K562 (cell line): ENCODE measurements at regions not wholly inside any gene's neighbourhood (a gene's known extent, or its start where the extent isn't known, plus 50 kb on each side); places are given as distances from the start of the nearest gene placed in this dataset.

Experiments
- ATAC-seq: fragments of 200-7000 bp; cut with Tn5 transposase; 3 replicates; pipeline ENCODE4 v1.9.1; 2020; ENCODE audit warnings: moderate library complexity
- BruUV-seq: library from RNA; stranded (reverse); fragments of 400-500 nt; replicated peaks from 2 replicates; lab custom pipeline; 2021; lab: Mats Ljungman, UMichigan
- CTCF ChIA-PET: fragments of 300-600 bp; formaldehyde crosslinking; extraction: SDS; loops from one replicate; lab custom pipeline; 2021; ENCODE audit warnings: low intra/inter-chr PET ratio; lab: Yijun Ruan, JAX
- POLR2A ChIA-PET: fragments of 300-600, 350-650 bp; sonication (Branson Sonifier 250); formaldehyde crosslinking; extraction: SDS; loops from one replicate; lab custom pipeline; 2021; ENCODE audit warnings: antibody characterized with exemption, inconsistent platforms; lab: Yijun Ruan, JAX
- DNase-seq, 4 experiments: peaks; one replicate each; pipeline versions ENCODE4 v3.0.0 to v3.0.0-alpha.2; 2011 to 2018; ENCODE audit warnings: low spot score in 3 of 4, mixed read lengths in 3 of 4; ENCODE audit errors: extremely low read depth in 1 of 4
- FAIRE-seq: peaks from 2 replicates; lab custom pipeline; 2011; peaks lifted over from hg19 to GRCh38; lab: Jason Lieb, UNC
- H2AFZ ChIP-seq: 2 replicates; pipeline ENCODE4 v1.6.0; 2011; ENCODE audit warnings: low read depth, low read length, control low read depth, inconsistent platforms
- H3K27ac ChIP-seq: fragments of 200-600 bp; 3 replicates; pipeline ENCODE4 v1.8.0; 2011; ENCODE audit warnings: low read depth, mild to moderate bottlenecking, control low read depth, inconsistent platforms, low read length, moderate library complexity, mixed read lengths; ENCODE audit errors: extremely low read depth
- H3K27me3 ChIP-seq, 2 experiments: fragments of 300-600 bp in 1 of 2; 2 replicates in 1 of 2; 3 replicates in 1 of 2; pipeline versions ENCODE4 v1.6.0 to v1.8.0; 2011; ENCODE audit warnings: inconsistent platforms in 2 of 2, low read length in 2 of 2, mild to moderate bottlenecking in 1 of 2, mixed read lengths in 1 of 2, moderate library complexity in 1 of 2; ENCODE audit not compliant: control insufficient read depth in 2 of 2, insufficient read depth in 2 of 2
- H3K36me3 ChIP-seq: fragments of 300-600 bp; 3 replicates; pipeline ENCODE4 v1.8.0; 2011; ENCODE audit warnings: mild to moderate bottlenecking, low read length, inconsistent platforms; ENCODE audit not compliant: control insufficient read depth, insufficient read depth
- H3K4me1 ChIP-seq, 2 experiments: fragments of 200-600 bp in 1 of 2; replicated peaks in 1 of 2; 2 replicates in 1 of 2; 3 replicates in 1 of 2; pipeline versions ENCODE4 v1.5.1 to v1.8.0; 2011; ENCODE audit warnings: inconsistent platforms in 2 of 2, low read length in 2 of 2, mild to moderate bottlenecking in 1 of 2, mixed read lengths in 1 of 2, moderate library complexity in 1 of 2; ENCODE audit not compliant: control insufficient read depth in 2 of 2, insufficient read depth in 2 of 2
- H3K4me2 ChIP-seq: 2 replicates; pipeline ENCODE4 v1.6.1; 2011; ENCODE audit warnings: low read length, control low read depth, inconsistent platforms, mixed read lengths; ENCODE audit not compliant: insufficient read depth
- H3K4me3 ChIP-seq: fragments of 200-600 bp; sonication (generic), shearing (Covaris generic); 2 replicates; pipeline ENCODE4 v1.5.1; 2016; ENCODE audit warnings: control low read depth, inconsistent platforms
- H3K79me2 ChIP-seq: fragments of 200-600 bp; 3 replicates; pipeline ENCODE4 v1.8.0; 2011; ENCODE audit warnings: low read length, inconsistent platforms; ENCODE audit not compliant: control insufficient read depth, insufficient read depth
- H3K9ac ChIP-seq, 2 experiments: 2 replicates each; pipeline versions ENCODE4 v1.6.0 to v1.6.1; 2011; ENCODE audit warnings: low read depth in 2 of 2, low read length in 2 of 2, control low read depth in 1 of 2, inconsistent platforms in 1 of 2, mild to moderate bottlenecking in 1 of 2, mixed read lengths in 1 of 2; ENCODE audit not compliant: insufficient read depth in 1 of 2
- H3K9me1 ChIP-seq: one replicate; pipeline ENCODE4 v1.6.0; 2011; ENCODE audit warnings: inconsistent platforms, mild to moderate bottlenecking, low read length, moderate library complexity; ENCODE audit not compliant: control insufficient read depth, insufficient read depth
- H3K9me3 ChIP-seq: replicated peaks from 2 replicates; pipeline ENCODE4 v1.5.1; 2011; ENCODE audit warnings: low read depth, low read length, inconsistent platforms; ENCODE audit not compliant: control insufficient read depth, insufficient read depth
- H4K20me1 ChIP-seq: replicated peaks from 2 replicates; pipeline ENCODE4 v1.6.1; 2011; ENCODE audit warnings: low read length, inconsistent platforms, mixed read lengths; ENCODE audit not compliant: control insufficient read depth, insufficient read depth
- ELF1 ChIP-seq: fragments of 200-800 bp; sonication (Bioruptor generic); IDR thresholded peaks from 2 replicates; pipeline ENCODE4 v1.6.1; 2016; ENCODE audit warnings: missing genetic modification characterization, missing compliant biosample characterization
- GABPA ChIP-seq: fragments of 200-800 bp; sonication (Bioruptor generic); conservative IDR thresholded peaks from 2 replicates; pipeline ENCODE4 v1.6.1; 2016; ENCODE audit warnings: low read depth, missing genetic modification characterization, missing compliant biosample characterization
- HDGF ChIP-seq: fragments of 450-650 bp; IDR thresholded peaks from 2 replicates; pipeline ENCODE4 v1.6.1; 2016
- MTA3 ChIP-seq: fragments of 450-650 bp; formaldehyde crosslinking; IDR thresholded peaks from 2 replicates; pipeline ENCODE4 v1.6.1; 2017; ENCODE audit warnings: mild to moderate bottlenecking, borderline replicate concordance
- NFE2 ChIP-seq: IDR thresholded peaks from 2 replicates; pipeline ENCODE4 v1.6.1; 2014; ENCODE audit warnings: antibody characterized with exemption, low read depth
- XRCC5 ChIP-seq: fragments of 200-400 bp; formaldehyde crosslinking; IDR thresholded peaks from 2 replicates; pipeline ENCODE4 v1.6.1; 2017; ENCODE audit warnings: low read depth, mild to moderate bottlenecking, low read length
- ZNF253 ChIP-seq: fragments of 250-450 bp; sonication (Bioruptor Pico); conservative IDR thresholded peaks from 2 replicates; pipeline ENCODE4 v1.6.1; 2021; ENCODE audit warnings: mild to moderate bottlenecking
- WGBS: fragments of 100-300 bp; shearing (Covaris generic); methylation state at CpG from one replicate; pipeline ENCODE4 v1.1.6; 2016; ENCODE audit warnings: low coverage, mixed read lengths; ENCODE audit not compliant: insufficient coverage; ENCODE audit errors: missing lambda C conversion rate; 5-methylcytosine and 5-hydroxymethylcytosine counted together
- in situ Hi-C: fragments of 300-500 bp; cut with MboI; formaldehyde crosslinking; loops from 4 replicates; pipeline ENCODE4 v1.15.0; 2018; ENCODE audit warnings: inconsistent platforms, mixed read lengths
- intact Hi-C: fragments of 100-400 bp; cut with micrococcal nuclease; formaldehyde crosslinking; loops from 2 replicates; pipeline ENCODE4 v1.14.2; 2022
- TF ChIP-seq, protein P1 (sequence below): fragments of 200-600 bp; sonication (generic); IDR thresholded peaks from one replicate; pipeline ENCODE4 v1.6.1; 2012; ENCODE audit warnings: mild to moderate bottlenecking, low read depth, low read length, inconsistent platforms
- TF ChIP-seq, protein P2 (sequence below): IDR thresholded peaks from 2 replicates; pipeline ENCODE4 v1.6.1; 2011; ENCODE audit not compliant: insufficient read length; ENCODE audit errors: extremely low read depth
- TF ChIP-seq, protein P3 (sequence below): fragments of 450-650 bp; formaldehyde crosslinking; IDR thresholded peaks from 2 replicates; pipeline ENCODE4 v1.4.0; 2020; ENCODE audit warnings: mild to moderate bottlenecking, mixed read lengths

DNA sequence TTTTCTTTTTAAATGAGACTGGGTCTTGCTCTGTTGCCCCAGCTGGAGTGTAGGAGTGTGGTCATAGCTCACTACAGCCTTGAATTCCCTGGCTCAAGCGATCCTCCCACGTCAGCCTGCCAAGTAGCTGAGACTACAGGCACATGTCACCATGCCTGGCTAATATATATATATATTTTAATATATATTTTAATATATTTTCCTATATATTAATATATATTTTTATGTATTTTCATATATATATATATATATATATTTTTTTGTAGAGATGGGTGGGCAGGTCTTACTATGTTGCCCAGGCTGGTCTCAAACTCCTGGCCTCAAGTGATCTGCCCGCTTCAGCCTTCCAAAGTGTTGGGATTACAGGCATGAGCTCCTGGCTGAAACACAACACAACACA is 144.5 kb upstream of the GATA6 start:
- Histone ChIP-seq H3K27ac (no peak overlapping the region), H3K9ac (no peak overlapping the region), H3K4me3 (no peak overlapping the region), H3K4me1 (peaks cover 0 to 3% of the 10 kb centered on the region in 2 experiments; a peak in 1 of 5 replicates), H3K9me1 (no peaks in the 10 kb centered on the region), H2AFZ (no peak overlapping the region), H4K20me1 (no peaks in the 10 kb centered on the region), H3K4me2 (no peak overlapping the region), H3K27me3 (peaks cover 22 to 37% of the 10 kb centered on the region in 2 experiments), H3K9me3 (no peaks in the 10 kb centered on the region), H3K79me2 (no peaks in the 10 kb centered on the region), H3K36me3 (no peaks in the 10 kb centered on the region)
- no TSS peak for BruUV-seq
- in situ Hi-C loops (no loop called here), intact Hi-C loops (no loop called here)
- ChIA-PET POLR2A (interaction anchor here (0.7 kb wide), 1 partner anchor 369 kb away, joined by 4 read pairs; no protein-coding TSS in a partner anchor), CTCF (no interaction called here)
- no peak for ATAC-seq
- no peak for FAIRE-seq
- WGBS = 6% methylated on average over 3 of the region's 3 CpGs
- no peak for DNase-seq
- TF ChIP-seq GABPA = no peak
- TF ChIP-seq, protein P1, sequence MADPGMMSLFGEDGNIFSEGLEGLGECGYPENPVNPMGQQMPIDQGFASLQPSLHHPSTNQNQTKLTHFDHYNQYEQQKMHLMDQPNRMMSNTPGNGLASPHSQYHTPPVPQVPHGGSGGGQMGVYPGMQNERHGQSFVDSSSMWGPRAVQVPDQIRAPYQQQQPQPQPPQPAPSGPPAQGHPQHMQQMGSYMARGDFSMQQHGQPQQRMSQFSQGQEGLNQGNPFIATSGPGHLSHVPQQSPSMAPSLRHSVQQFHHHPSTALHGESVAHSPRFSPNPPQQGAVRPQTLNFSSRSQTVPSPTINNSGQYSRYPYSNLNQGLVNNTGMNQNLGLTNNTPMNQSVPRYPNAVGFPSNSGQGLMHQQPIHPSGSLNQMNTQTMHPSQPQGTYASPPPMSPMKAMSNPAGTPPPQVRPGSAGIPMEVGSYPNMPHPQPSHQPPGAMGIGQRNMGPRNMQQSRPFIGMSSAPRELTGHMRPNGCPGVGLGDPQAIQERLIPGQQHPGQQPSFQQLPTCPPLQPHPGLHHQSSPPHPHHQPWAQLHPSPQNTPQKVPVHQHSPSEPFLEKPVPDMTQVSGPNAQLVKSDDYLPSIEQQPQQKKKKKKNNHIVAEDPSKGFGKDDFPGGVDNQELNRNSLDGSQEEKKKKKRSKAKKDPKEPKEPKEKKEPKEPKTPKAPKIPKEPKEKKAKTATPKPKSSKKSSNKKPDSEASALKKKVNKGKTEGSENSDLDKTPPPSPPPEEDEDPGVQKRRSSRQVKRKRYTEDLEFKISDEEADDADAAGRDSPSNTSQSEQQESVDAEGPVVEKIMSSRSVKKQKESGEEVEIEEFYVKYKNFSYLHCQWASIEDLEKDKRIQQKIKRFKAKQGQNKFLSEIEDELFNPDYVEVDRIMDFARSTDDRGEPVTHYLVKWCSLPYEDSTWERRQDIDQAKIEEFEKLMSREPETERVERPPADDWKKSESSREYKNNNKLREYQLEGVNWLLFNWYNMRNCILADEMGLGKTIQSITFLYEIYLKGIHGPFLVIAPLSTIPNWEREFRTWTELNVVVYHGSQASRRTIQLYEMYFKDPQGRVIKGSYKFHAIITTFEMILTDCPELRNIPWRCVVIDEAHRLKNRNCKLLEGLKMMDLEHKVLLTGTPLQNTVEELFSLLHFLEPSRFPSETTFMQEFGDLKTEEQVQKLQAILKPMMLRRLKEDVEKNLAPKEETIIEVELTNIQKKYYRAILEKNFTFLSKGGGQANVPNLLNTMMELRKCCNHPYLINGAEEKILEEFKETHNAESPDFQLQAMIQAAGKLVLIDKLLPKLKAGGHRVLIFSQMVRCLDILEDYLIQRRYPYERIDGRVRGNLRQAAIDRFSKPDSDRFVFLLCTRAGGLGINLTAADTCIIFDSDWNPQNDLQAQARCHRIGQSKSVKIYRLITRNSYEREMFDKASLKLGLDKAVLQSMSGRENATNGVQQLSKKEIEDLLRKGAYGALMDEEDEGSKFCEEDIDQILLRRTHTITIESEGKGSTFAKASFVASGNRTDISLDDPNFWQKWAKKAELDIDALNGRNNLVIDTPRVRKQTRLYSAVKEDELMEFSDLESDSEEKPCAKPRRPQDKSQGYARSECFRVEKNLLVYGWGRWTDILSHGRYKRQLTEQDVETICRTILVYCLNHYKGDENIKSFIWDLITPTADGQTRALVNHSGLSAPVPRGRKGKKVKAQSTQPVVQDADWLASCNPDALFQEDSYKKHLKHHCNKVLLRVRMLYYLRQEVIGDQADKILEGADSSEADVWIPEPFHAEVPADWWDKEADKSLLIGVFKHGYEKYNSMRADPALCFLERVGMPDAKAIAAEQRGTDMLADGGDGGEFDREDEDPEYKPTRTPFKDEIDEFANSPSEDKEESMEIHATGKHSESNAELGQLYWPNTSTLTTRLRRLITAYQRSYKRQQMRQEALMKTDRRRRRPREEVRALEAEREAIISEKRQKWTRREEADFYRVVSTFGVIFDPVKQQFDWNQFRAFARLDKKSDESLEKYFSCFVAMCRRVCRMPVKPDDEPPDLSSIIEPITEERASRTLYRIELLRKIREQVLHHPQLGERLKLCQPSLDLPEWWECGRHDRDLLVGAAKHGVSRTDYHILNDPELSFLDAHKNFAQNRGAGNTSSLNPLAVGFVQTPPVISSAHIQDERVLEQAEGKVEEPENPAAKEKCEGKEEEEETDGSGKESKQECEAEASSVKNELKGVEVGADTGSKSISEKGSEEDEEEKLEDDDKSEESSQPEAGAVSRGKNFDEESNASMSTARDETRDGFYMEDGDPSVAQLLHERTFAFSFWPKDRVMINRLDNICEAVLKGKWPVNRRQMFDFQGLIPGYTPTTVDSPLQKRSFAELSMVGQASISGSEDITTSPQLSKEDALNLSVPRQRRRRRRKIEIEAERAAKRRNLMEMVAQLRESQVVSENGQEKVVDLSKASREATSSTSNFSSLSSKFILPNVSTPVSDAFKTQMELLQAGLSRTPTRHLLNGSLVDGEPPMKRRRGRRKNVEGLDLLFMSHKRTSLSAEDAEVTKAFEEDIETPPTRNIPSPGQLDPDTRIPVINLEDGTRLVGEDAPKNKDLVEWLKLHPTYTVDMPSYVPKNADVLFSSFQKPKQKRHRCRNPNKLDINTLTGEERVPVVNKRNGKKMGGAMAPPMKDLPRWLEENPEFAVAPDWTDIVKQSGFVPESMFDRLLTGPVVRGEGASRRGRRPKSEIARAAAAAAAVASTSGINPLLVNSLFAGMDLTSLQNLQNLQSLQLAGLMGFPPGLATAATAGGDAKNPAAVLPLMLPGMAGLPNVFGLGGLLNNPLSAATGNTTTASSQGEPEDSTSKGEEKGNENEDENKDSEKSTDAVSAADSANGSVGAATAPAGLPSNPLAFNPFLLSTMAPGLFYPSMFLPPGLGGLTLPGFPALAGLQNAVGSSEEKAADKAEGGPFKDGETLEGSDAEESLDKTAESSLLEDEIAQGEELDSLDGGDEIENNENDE = no peak
- no peak for TF ChIP-seq MTA3
- TF ChIP-seq NFE2 = no peak
- no peak for TF ChIP-seq ZNF253
- TF ChIP-seq HDGF = no peak
- TF ChIP-seq, protein P2, sequence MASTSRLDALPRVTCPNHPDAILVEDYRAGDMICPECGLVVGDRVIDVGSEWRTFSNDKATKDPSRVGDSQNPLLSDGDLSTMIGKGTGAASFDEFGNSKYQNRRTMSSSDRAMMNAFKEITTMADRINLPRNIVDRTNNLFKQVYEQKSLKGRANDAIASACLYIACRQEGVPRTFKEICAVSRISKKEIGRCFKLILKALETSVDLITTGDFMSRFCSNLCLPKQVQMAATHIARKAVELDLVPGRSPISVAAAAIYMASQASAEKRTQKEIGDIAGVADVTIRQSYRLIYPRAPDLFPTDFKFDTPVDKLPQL = no peak
- TF ChIP-seq, protein P3, sequence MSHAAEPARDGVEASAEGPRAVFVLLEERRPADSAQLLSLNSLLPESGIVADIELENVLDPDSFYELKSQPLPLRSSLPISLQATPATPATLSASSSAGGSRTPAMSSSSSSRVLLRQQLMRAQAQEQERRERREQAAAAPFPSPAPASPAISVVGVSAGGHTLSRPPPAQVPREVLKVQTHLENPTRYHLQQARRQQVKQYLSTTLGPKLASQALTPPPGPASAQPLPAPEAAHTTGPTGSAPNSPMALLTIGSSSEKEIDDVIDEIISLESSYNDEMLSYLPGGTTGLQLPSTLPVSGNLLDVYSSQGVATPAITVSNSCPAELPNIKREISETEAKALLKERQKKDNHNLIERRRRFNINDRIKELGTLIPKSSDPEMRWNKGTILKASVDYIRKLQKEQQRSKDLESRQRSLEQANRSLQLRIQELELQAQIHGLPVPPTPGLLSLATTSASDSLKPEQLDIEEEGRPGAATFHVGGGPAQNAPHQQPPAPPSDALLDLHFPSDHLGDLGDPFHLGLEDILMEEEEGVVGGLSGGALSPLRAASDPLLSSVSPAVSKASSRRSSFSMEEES (CRISPR knock-in tag) = no peak
- TF ChIP-seq XRCC5 = no peak
- no peak for TF ChIP-seq ELF1 (tag)
